ENCODE measurements at regions not wholly inside any gene's neighbourhood (a gene's known extent, or its start where the extent isn't known, plus 50 kb on each side); places are given as distances from the start of the nearest gene placed in this dataset.

DNA sequence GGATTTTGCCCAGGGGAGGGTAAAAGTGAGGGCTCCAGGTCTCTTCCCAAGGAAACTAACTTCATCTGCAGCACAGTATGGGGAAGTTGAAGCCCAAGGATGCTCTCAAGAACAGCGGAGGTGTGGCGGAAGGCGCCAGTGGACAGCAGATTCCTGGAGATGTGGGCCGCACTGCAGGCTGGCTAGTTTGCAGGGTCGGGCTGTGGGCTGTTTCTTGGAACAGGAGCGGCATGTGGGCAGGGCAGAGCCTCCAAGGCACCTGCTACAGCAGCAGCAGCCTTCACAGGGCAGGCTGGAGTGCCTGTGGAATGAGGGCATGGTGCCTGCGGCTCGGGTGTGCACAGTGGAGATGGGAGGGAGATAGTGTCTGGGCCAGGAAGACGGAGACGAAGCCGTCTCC, 100.0 kb upstream of the SFSWAP start:
- TF ChIP-seq, protein P1, sequence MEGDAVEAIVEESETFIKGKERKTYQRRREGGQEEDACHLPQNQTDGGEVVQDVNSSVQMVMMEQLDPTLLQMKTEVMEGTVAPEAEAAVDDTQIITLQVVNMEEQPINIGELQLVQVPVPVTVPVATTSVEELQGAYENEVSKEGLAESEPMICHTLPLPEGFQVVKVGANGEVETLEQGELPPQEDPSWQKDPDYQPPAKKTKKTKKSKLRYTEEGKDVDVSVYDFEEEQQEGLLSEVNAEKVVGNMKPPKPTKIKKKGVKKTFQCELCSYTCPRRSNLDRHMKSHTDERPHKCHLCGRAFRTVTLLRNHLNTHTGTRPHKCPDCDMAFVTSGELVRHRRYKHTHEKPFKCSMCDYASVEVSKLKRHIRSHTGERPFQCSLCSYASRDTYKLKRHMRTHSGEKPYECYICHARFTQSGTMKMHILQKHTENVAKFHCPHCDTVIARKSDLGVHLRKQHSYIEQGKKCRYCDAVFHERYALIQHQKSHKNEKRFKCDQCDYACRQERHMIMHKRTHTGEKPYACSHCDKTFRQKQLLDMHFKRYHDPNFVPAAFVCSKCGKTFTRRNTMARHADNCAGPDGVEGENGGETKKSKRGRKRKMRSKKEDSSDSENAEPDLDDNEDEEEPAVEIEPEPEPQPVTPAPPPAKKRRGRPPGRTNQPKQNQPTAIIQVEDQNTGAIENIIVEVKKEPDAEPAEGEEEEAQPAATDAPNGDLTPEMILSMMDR (IDR thresholded peaks at IDR 0.05), result no peak

DNA sequence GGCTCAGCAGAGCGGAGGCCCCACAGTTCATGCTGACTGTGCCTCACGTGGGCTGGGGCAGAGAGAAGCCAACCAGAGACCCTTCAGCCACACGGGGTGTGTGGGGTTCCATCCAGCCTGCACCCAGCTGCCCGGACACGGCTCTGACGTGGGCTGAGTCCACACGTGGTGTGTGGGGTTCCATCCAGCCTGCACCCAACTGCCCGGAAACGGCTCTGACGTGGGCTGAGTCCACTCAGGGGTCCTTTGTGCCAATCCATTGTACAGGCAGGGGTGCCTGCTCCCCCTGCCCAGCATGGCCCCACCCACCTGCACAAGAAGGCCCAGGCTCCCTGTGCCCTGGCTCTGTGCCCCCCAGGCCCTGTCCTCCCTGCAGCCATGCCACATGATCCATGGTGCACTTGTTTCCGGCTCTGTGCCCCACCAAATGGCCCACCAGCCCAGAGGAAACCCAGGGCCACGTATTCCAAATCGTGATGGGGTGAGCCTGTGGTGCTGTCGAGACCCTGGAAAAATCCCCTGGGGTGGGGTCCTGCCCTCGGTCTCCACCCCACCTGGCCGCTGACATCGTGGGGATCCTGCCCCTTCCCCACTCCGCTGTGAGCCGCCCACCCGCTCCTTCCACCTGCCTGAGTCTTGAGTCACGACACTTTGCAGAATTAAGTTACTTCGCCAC, 99.3 kb upstream of the SFSWAP start:
- no peak for DNase-seq (ENCODE audit: low spot score in 2 of 2)
- H3K36me3 ChIP-seq, result no peaks in the 10 kb centered on the region
- H3K4me3 ChIP-seq, result no peak overlapping the region
- H3K9me3 ChIP-seq, result no peaks in the 10 kb centered on the region
- H3K27ac ChIP-seq, result no peak overlapping the region
- intact Hi-C loops (cut with DNase I), result no loop called here
- TF ChIP-seq, protein P1 (IDR thresholded peaks at IDR 0.05), result no peak
- no peaks in the 10 kb centered on the region for H3K4me1 ChIP-seq
- H3K27me3 ChIP-seq, result no peaks in the 10 kb centered on the region

More for the DNA sequence above, 100.0 kb upstream of the SFSWAP start:
- Histone ChIP-seq H3K36me3 (no peaks in the 10 kb centered on the region), H3K27ac (no peak overlapping the region), H3K4me3 (no peak overlapping the region), H3K27me3 (no peaks in the 10 kb centered on the region), H3K9me3 (no peaks in the 10 kb centered on the region), H3K4me1 (no peaks in the 10 kb centered on the region)
- intact Hi-C loops (cut with DNase I), result no loop called here
- no peak for DNase-seq (ENCODE audit: low spot score in 2 of 2)

DNA sequence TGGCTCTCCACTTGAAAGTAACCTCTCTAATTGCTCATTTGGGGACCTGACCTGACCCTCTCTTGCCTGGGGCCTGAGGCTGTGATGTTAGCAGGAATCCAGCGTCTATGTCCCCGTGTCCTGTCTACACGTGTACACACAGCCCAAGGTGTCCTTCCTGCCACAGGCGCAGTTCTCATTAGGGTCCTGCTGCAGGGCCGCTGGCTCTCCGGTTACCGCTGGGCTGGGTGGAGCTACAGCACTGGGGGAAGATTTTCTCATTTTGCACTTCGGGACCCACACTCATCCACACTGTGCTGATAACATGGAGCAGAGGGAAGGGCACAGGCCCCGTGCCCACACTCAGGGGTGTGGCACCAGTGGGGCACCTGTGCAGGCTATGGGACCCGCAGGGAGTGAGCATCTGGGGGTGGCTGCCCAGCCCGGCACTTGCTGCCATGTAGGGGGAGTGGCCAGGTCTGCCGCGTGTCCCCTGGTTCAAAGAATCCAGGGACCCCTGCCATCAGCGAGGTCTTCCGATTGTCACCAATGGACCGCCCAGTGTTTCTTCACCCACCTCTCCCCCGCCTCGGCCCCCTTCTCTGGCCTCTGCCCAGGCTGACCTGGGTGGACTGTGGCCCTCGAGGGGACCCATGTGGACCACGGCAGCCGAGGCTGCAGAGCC, 98.7 kb upstream of the SFSWAP start:
- DNase-seq (ENCODE audit: low spot score in 2 of 2), result no peak
- intact Hi-C loops (cut with DNase I), result no loop called here

DNA sequence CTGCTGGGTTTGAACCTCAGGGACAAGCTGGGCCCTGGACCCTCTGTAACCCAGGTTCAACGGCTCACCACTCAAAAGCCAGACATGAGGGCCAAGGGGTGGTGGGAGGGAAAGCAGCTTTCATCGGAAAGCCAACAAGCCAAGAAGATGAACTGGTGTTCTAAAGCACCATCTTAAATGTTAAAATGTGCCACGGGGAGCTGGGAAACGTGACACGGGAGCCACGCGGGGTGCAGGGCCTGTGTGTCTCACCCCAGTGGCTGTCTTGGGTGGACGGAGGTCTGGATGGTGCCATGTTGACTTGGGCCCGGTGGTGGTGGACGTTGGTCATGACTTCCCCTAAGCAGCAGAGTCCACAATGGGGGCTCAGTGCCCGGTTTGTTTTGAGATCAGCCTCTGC, 97.7 kb upstream of the SFSWAP start:
- intact Hi-C loops (cut with DNase I), result no loop called here
- no peak overlapping the region for H3K4me3 ChIP-seq
- H3K36me3 ChIP-seq, result no peaks in the 10 kb centered on the region
- no peaks in the 10 kb centered on the region for H3K27me3 ChIP-seq
- H3K27ac ChIP-seq, result no peak overlapping the region
- H3K4me1 ChIP-seq, result no peaks in the 10 kb centered on the region
- TF ChIP-seq, protein P1 (IDR thresholded peaks at IDR 0.05), result no peak
- no peak for DNase-seq (ENCODE audit: low spot score in 2 of 2)
- H3K9me3 ChIP-seq, result no peaks in the 10 kb centered on the region

More for the DNA sequence above, 98.7 kb upstream of the SFSWAP start:
- TF ChIP-seq, protein P1 (IDR thresholded peaks at IDR 0.05), result no peak
- H3K36me3 ChIP-seq, result no peaks in the 10 kb centered on the region
- no peaks in the 10 kb centered on the region for H3K27me3 ChIP-seq
- no peak overlapping the region for H3K4me3 ChIP-seq
- no peaks in the 10 kb centered on the region for H3K4me1 ChIP-seq
- H3K27ac ChIP-seq, result no peak overlapping the region
- no peaks in the 10 kb centered on the region for H3K9me3 ChIP-seq

DNA sequence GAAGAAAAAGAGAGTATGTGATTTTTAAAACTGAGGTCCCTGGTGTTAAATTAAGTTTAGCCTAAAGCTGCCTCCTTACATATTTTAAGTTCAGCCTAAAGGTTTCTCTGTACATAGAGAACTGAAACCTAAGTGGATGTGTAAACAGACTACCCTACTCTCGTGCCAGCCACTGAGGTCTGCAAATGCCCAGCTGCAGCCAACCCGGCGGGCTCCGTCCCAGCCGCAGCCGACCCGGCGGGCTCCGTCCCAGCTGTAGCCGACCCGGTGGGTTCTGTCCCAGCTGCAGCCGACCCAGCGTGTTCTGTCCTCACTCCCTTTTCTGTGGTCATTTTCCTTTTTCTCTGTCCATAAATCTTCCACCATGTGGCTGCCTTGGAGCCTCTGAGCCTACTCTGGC, 97.2 kb upstream of the SFSWAP start:
- Histone ChIP-seq H3K27ac (no peak overlapping the region), H3K4me3 (no peak overlapping the region)
- intact Hi-C loops (cut with DNase I), result no loop called here

More for the DNA sequence above, 97.2 kb upstream of the SFSWAP start:
- no peaks in the 10 kb centered on the region for H3K9me3 ChIP-seq
- no peaks in the 10 kb centered on the region for H3K36me3 ChIP-seq
- TF ChIP-seq, protein P1 (IDR thresholded peaks at IDR 0.05), result no peak
- H3K4me1 ChIP-seq, result no peaks in the 10 kb centered on the region
- no peak for DNase-seq (ENCODE audit: low spot score in 2 of 2)
- no peaks in the 10 kb centered on the region for H3K27me3 ChIP-seq

All from ascending aorta (tissue), 2 donors.